CD4-positive, alpha-beta T cell treated with Interleukin-15 for 1 hour (primary cell): ENCODE measurements at regions not wholly inside any gene's neighbourhood (a gene's known extent, or its start where the extent isn't known, plus 50 kb on each side); places are given as distances from the start of the nearest gene placed in this dataset.

ENCODE experiments used
- DNase-seq: peaks from one replicate; pipeline ENCODE4 v3.0.0-alpha.2; 2020

DNA sequence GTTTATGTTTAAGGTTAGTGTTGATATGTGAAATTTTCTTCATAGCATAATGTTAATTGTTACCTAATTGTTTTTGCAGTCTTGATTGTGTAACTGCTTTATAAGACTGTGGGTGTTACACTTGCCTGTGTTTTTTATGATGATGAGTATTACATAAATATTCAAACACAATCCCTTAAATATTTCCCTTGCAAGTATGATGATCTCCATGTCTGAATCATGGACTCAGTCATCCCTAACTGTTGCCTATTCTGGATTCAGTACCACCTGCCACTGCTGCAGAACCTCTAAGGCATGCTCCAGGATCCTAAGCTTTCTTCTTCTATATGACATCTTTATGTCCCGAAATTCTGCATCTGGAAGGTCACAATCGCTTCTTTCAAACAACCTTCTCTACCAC, 246.3 kb upstream of the CLEC14A start:
- DNase-seq = no peak

DNA sequence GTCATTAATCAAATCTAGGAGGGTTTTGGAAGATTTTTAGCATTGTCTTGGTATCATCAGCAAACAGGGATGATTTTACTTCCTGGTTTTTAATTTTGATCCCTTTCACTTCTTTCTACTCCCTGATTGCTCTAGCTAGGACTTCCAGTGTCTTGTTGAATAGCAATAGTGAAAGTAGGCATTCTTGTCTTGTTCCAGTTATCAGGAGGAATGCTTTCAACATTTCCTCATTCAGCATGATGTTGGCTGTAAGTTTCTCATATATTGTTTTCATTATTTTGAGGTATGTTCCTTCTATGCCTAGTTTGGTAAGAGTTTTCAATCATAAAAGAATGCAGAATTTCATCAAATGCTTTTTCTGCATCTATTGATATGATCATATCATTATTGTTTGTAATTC, 244.2 kb upstream of the CLEC14A start:
- DNase-seq = no peak

DNA sequence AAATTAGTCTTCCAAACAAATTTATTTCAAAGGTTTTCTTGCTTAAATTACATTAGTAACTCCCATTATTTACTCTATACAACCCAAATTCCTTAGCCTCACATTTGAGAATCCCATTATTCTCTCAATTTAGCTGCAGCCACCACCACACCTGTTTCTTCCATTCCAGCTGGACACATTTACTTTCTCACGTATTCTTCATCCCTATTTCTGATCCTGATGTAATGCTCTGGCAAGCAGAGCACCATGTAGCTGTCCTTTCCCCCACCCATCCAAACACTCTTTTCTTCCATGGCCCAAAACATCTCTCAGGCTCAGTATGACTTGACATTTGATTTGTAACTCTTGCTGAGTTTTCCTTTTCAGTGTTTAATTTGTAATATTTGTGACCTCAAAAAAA, 240.2 kb upstream of the CLEC14A start:
- DNase-seq = no peak

DNA sequence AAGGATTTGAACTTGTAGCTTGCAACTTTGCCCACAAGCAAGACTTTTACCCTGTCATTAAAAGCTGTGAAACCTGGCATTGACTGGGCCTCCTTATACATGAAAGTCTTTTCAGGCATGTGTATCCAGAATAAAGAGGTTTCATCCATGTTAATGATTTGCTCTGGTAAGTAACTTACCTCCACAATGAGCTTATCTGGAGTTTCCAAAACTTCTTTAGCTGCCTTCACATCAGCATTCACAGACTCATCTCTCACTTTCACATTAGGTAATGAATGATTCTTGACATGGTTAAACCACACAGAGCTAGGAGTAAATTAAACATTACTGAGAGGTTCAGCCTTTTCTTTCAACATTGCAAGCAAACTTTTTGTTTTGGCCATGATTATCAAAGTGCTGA, 234.4 kb upstream of the CLEC14A start:
- no peak for DNase-seq

DNA sequence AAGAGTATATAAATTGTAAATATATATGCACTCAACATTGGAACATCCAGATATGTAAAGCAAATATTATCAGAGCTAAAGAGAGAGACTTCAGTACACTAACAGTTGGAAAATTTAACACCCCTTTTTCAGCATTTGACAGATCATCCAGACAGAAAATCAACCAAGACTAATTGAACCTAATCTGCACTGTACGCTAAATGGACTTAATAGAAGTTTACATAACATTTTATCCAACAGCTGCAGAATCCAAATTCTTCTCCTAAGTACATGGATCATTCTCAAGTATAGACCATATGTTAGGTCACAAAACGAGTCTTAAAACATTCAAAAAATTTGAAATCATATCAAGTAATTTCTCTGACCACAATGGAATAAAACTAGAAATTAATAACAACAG, 229.1 kb upstream of the CLEC14A start:
- no peak for DNase-seq

DNA sequence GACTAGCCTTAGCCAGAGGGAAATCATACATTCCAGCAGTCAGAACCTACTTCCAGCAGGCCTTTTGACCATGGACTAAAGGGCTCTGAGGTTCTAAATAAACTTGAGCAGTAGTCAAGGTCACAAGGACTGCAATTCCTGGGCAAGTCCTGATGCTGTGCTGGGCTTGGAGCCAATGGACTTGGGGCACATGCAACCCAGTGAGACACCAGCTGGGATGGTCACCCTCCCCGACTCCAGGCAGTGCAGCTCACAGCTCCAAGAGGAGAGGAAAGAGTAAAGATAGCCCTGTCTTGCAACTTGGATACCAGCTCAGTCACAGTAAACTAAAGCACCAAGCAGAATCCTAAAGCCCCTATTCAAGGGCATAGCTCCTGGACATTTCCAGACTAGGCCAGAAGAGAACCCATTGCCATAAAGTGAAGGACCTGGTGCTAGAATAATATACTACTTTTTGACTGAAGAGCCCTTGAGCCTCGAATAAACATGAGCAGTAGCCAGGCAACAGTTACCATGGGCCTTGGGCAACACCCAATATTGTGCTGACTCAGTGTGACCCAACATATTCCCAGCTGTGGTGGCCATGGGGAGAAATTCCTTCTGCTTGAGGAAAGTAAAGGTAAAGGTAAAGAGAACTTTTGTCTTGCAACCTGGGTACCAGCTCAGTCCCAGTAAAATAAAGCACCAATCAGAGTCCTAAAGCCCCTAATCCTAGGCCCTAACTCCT, 226.2 kb upstream of the CLEC14A start:
- no peak for DNase-seq

DNA sequence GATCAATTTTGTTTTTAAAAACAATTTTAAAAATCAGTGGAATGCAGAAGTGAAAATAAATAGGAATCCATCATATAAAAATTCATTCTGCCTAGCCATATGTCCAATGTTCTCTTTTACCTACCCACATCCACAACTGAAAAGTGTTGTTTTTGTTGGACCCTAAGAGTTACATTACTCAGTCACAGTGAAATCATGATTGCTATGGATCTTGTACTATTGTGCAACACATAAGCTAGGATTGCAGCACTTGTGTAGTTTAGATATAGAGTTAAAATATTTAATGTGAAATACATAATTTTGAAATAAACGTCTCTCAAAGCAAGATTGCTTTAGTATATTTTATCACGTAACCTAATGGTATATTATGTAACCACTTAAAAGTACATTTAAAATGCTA, 213.3 kb upstream of the CLEC14A start:
- DNase-seq = no peak

DNA sequence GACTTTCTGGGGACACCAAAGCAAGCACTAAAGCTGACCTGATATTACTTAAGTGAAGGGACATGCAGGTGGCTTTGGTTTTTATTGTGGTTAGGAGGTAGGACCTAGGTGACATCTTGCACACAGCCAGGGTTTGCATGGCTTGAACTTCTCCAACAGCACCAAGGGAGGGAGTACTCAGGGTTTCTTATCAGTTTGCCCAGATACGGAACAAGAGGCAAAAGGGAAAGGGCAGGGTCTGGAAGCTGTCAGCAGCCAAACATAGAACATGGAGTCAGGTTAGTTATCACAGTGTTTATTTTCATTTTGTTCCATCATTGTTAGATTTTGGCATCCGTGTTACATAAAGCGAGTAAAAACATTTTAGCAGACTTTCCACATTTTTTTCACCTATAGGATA, 186.3 kb upstream of the CLEC14A start:
- no peak for DNase-seq

DNA sequence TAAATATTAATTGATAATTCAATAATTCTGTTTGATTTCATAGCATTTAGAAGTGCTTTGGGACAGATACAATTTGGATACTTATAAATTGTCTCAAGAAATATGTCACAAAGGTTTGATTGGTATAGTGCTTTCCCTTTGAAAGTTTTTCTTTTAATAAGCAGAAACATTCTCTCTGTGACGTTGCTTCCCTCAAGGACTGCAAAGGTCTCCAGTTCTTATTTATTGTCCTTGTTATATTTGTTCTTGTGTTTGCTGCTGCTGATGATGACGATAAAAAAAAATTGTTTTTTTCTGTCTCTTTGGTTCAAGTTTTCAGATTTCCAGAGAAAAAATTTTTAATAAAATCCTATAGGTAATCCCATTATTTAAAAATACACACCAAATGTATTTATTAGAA, 176.3 kb upstream of the CLEC14A start:
- no peak for DNase-seq

DNA sequence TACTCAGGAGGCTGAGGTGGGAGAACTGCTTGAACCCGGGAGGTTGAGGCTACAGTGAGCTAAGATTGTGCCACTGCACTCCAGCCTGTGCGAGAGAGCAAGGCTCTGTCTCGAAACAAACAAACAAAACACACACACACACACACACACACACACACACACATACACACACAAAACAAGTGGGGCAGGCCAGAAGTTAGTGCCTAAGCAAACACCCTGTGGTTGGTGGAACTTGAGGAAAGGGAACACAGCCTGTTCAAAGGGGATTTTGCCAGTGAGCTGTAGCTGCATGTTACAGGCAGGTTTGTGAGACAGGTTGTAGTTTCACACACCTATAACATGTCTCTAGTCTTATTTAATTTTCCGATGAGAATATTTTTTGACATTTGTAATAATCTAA, 175.3 kb upstream of the CLEC14A start:
- DNase-seq = no peak

DNA sequence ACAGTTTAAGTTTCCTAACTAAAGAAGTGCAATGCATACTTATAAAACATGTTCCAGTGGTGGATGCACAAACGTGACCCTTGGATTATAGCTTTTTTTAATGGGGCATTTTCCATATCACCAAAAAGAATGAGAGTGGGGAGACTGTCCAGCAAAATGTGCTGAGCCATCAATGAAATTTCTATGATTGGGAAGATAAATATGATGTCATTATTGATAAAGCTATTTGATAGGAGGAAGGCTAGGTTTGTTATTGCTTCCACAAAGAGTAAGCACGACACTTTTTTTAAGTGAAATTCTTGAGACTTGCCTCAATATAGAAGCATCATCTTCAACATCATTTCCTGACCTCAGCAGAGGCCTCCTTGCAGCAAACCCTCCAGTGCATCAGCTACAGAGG, 174.6 kb upstream of the CLEC14A start:
- no peak for DNase-seq

DNA sequence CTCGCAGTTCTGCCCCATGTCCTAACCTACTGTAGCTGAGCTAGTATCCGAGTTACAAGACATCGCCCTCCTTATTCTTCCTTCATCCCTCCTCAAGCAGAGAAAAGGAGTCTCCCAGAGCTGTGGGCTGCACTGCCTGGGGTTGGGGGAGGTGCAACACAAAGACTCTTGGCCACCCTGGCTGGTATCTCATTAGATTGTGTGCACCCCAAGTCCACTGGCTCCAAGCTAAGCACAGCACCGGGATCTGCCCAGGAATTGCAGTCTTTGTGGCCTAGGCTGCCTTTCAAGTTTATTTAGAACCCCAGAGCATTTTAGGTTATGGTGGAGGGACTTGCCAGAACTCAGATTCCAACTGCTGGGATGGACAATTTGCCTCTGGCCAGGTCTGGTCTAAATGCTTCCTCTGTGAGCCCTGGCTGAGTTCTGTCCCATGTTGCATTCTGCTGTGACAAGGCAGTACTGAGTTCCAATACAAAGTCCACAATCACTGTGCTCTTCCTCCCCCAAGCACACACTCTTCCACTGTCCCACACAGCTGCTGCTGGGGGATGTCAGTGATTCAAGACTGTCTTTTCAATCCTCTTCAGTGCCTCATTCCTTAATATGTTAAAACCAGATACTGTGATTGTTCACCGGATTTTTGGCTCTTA, 169.6 kb upstream of the CLEC14A start:
- DNase-seq = no peak

DNA sequence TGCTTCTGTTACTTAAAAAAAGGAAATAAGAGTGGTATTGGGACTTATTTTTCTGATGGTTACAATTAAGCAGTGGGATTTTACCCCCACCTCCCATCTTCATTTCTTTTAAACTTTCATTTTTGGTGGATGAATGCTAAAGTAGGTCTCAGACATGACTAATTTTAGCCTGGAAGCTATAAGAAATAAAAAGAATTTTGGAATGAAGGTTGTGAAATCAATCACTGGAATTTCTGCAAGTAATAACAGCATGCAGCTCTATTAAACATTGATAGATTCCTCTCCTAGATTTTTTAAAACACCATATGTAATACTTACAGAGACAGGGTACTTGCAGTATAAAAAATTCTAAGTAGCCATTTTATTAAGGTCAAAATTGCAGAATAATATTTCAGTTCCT, 164.2 kb upstream of the CLEC14A start:
- no peak for DNase-seq

DNA sequence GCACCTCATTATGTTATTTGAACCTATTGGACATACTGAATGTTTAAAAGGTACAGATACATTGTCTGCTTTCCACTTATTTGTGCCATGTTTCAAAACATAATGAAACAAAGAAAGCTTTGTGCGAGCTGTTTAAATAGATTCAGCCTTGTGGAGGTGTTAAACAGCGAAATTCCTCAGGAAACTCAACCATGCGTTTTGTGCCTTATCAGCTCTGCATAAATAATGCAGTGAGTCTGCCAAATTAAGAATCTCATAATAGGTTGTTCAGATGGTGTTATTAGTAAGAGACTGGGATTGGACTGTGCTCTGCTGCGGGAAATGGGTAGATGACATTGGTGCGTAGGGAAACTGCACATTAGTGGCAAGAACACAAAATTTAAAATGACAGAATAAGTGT, 163.7 kb upstream of the CLEC14A start:
- no peak for DNase-seq

DNA sequence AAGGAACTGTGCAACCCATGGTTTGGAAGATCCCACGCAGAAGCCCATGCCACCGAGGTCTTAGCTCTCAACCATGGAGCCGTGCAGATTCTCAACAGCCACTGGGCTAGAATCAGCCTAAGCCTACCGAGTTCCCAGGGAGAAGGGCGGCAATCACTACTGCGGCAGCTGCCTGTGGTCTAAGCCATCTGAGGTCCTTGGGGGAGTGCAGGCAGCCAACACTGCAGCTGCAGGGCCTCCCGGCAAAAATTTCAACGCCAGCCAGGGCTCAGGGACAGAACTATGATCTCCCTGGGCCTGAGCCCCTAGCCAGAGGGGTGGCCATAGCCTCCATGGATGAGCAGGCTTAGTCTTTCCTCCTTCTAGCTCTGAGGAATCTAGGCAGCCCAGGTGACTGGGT, 156.8 kb upstream of the CLEC14A start:
- DNase-seq = no peak

DNA sequence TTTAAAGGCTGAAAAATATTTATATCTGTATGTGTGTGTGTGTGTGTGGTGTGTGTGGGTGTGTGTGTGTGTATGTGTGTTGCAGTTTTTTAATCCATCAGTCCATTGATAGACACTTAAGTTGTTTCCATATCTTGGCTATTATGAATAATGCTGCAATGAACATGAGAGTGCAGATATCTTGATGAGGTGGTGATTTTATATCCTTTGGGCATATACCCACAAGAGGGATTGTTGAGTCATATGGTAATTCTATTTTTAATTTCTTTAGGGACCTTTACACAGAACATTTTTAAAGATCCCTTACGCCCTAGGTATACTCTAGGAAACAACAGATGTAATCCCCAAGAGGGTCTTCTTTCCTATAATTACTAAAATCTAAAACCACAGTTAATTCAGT, 154.5 kb upstream of the CLEC14A start:
- no peak for DNase-seq

DNA sequence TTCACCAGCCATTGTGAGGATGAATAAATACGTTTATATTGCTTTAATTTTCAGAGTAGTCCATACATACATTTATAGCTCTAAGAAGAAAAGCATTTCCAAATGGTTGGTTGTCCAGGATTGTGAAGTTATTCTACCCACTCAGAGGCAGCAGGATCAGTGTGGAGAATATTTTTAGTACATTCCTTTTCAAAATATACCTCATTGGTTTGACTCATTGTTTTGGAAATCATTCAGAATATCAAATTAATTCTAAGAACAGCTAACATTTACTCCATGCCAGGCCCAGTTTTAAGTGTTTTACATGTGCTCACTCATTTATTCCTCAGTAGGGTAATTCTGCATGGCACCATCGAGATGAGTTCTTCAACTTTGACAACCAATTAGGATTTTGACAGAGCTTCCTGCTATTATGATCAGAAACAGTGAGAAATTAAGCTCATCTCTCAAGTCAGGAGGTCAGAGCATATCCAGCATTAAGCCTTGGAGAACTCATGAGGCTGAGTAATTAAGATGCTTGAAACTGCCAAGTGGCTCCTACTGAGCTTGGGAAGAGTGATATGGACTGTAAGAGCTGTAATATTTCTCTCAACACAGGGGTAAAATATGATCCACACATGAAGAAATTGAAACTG, 153.3 kb upstream of the CLEC14A start:
- no peak for DNase-seq

DNA sequence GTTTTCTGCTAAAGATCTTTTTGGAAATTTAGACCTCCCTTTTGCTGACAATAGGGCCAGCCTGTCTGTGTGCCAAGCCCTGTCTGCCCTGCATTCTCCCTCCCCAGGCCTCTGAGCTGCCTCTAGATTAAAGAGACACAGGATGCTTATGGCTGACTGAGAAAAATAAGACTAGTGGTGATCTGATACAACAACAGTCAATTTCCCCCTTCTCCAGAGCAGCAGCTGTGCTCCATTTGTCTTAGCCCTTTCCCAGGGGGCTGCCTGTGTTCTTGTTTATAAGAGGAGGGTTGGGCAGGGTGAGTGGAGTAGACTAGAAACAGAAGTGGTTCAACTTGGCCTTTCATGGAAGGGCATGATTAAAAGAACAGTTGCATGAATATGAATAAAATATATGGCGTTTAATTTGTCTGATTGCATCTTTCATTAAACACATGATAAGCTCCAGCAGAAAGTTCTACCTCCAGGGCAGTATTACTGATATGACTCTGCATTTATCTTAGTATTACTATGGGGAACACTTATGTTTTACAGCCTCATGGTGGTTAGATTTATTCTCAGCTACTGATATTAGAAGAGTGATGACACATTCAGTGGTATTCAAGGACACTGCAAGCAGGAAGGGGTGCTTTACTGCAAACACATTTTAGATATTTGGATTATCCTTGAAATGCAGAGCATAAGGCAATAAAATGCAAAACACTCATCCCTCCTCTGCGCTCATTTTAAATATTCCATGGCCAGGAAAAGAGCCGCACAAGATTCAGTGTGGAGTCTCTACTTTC, 150.2 kb upstream of the CLEC14A start:
- no peak for DNase-seq

DNA sequence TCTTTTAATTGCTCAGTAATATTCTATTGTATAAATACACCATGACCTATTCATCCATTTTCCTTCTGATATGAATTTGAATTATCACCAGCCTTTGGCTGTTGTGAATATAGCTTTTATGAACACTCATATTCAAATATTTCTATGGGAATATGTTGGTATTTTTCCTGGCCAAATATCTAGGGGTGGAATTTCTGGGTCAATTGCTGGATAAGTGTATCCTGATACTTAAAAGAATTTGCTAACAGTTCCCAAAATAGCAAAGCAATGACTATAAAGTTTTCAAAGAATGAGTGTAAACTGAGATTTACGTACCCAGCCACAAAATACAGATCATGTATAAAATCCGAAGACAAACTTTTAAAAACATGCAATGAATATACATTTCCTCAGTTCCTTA, 148.7 kb upstream of the CLEC14A start:
- no peak for DNase-seq

DNA sequence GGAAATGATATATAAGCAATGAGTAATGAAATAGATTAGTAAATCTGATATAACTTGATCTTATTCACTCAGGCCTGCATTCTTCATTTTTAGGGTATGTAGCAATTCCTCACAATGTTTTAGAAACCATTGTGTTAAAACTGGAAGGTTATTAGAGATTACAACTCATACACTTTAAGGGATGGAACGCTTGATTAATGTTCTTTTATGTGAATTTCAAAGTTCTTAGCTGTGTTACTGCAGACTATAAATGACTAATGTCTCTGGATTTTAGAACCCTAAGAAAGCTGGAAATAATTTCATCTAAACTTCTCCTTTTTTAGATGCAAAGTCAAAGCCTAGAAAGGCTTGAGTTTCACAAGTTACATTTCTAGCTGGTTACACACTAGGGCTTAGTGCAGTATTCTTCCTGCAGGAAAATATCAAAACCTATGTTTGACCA, 148.2 kb upstream of the CLEC14A start:
- no peak for DNase-seq

DNA sequence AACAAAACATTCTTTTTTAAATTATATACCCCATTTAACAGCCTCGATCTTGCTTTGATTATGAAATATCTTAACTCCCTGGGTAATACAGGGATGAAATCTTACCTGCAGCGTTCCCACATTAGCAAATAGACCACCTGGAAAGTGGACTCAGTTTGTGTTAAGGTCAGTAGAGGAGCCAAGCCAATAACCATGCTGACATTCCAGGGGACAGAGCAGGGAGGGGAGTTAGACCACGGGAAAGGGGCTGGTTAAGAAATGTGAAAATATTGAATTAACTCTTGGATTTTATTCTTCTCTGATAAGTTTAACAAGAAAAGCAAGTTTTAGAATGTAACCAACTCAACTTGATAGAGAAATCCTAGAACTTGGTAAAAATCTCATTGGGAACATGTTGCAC, 144.9 kb upstream of the CLEC14A start:
- DNase-seq = no peak

DNA sequence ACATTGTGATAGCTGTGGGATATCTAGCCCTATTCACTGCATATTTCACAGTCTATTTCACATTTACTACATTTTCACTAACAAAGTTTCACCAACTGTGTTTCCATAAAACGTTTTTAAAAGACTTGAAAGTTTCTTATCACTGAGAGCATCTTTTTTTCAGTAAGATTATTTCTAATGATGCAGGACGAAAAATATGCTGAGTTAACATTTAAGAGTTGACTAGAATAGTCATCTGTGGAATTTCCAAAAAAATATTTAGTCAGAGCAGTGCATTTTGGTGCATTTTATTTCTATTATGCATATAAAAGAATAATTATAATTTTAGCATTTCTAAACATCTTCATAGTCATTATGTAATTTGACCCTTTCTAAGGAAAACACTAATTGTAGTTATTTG, 143.8 kb upstream of the CLEC14A start:
- DNase-seq = no peak

DNA sequence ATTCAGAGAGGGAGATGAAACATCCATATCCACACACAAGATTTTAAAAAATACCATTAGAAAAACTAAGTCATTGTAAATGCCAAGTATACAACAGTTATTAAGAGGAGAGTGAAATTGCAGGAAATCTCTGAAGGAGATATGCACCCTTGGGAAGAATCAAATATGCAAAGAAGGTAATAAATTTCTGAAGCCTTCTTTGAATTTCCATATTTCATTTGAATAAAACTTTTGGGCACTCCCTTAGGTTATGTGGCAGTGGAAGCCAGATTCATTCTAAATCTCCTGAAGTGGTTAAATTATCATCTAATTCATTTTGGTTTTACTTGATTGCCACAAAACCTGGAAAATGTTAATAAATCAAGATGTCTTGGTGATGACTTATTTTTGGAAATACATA, 138.9 kb upstream of the CLEC14A start:
- no peak for DNase-seq

DNA sequence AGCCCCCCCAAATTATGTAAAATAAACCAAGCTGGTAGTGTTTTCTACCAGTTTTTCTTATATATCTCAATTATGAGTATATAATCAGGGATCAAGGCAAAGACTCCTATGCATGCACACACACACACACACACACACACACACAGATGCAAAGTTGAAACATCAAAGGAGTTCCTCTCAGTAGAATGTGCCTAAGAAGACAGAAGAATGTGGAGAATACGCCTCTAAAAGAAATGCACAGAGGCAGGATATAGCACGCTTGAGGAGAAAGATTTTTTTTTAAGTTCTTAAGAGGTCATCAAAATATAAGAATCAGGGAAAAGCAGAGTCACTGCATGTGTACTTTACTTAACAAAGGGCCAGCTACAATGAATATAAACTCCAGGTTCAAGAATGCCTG, 138.2 kb upstream of the CLEC14A start:
- DNase-seq = no peak
